ENCODE measurements at regions not wholly inside any gene's neighbourhood (a gene's known extent, or its start where the extent isn't known, plus 50 kb on each side); places are given as distances from the start of the nearest gene placed in this dataset.

DNA sequence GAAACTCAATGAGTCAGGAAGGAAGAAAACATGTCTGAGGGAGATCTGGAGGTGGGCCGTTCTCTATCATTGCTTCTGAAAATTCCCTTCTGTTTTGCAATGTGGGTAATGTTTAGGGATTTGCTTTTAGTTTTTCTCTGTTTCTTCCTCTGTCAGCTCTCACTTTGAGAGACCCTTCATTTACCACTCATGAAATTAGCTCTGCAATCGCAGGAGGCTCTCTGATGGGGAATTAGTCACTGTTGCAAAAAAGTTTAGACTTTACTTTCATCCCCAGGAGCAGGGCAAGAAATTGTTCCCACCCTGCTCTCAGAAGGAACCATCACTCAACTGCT, 80.0 kb upstream of the MAP4K3 start:
- no peak for DNase-seq (ENCODE audit: low spot score in 2 of 2)
- Histone ChIP-seq H3K27ac (peak overlapping the region; percentile 4 to 66), H3K36me3 (no peaks in the 10 kb centered on the region), H3K9me3 (no peaks in the 10 kb centered on the region), H3K4me3 (no peak overlapping the region), H3K27me3 (no peaks in the 10 kb centered on the region), H3K4me1 (peaks cover 3 to 29% of the 10 kb centered on the region in 2 donors)
- intact Hi-C loops (cut with DNase I), result no loop called here
- TF ChIP-seq, protein P1, sequence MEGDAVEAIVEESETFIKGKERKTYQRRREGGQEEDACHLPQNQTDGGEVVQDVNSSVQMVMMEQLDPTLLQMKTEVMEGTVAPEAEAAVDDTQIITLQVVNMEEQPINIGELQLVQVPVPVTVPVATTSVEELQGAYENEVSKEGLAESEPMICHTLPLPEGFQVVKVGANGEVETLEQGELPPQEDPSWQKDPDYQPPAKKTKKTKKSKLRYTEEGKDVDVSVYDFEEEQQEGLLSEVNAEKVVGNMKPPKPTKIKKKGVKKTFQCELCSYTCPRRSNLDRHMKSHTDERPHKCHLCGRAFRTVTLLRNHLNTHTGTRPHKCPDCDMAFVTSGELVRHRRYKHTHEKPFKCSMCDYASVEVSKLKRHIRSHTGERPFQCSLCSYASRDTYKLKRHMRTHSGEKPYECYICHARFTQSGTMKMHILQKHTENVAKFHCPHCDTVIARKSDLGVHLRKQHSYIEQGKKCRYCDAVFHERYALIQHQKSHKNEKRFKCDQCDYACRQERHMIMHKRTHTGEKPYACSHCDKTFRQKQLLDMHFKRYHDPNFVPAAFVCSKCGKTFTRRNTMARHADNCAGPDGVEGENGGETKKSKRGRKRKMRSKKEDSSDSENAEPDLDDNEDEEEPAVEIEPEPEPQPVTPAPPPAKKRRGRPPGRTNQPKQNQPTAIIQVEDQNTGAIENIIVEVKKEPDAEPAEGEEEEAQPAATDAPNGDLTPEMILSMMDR (IDR thresholded peaks at IDR 0.05), result no peak

DNA sequence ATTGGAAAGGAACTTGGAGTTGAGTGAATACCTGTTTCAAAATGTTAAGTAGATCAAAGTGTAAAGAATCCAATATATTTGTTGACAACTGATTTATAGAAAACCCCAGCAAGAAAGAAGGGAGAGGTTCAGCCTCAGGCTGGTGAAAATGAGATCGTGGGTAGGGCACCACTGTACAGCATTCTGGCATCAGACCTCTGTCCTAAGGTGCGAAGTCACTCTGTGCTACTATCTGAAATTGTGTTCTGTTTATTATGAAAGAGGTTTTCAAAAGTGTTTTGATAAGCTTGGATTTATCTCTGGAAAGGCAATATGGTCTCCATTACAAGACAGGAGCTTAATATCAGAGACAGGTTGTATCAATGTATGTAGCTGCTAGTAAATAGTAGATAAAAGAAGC, 80.5 kb upstream of the MAP4K3 start:
- peaks cover 0 to 25% of the 10 kb centered on the region in 2 donors for H3K4me1 ChIP-seq
- TF ChIP-seq, protein P1 (IDR thresholded peaks at IDR 0.05), result no peak
- H3K4me3 ChIP-seq, result no peak overlapping the region
- intact Hi-C loops (cut with DNase I), result no loop called here
- H3K9me3 ChIP-seq, result no peaks in the 10 kb centered on the region
- no peak for DNase-seq (ENCODE audit: low spot score in 2 of 2)
- no peaks in the 10 kb centered on the region for H3K36me3 ChIP-seq
- H3K27ac ChIP-seq, result peak overlapping the region; percentile 4 to 66
- H3K27me3 ChIP-seq, result no peaks in the 10 kb centered on the region

DNA sequence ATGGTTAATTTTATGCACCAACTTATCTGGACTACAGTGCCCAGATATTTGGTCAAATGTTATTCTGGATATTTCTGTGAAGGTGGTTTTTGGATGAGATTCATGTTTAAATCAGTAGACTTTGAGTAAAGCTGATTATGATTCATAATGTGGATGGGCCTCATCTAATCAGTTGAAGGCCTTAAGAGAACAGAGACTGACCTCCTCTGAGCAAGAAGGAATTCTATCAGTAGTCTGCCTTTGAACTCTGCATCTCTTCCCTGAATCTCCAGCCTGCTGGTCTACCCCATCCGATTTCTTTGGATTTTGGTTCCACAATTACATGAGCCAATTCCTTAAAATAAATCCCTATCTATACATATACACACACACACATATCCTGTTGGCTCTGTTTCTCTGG, 82.8 kb upstream of the MAP4K3 start:
- intact Hi-C loops (cut with DNase I), result no loop called here
- TF ChIP-seq, protein P1 (IDR thresholded peaks at IDR 0.05), result no peak
- Histone ChIP-seq H3K9me3 (no peaks in the 10 kb centered on the region), H3K4me1 (peaks cover 0 to 30% of the 10 kb centered on the region in 2 donors), H3K36me3 (no peaks in the 10 kb centered on the region), H3K4me3 (no peak overlapping the region), H3K27ac (no peak overlapping the region), H3K27me3 (no peaks in the 10 kb centered on the region)
- no peak for DNase-seq (ENCODE audit: low spot score in 2 of 2)

DNA sequence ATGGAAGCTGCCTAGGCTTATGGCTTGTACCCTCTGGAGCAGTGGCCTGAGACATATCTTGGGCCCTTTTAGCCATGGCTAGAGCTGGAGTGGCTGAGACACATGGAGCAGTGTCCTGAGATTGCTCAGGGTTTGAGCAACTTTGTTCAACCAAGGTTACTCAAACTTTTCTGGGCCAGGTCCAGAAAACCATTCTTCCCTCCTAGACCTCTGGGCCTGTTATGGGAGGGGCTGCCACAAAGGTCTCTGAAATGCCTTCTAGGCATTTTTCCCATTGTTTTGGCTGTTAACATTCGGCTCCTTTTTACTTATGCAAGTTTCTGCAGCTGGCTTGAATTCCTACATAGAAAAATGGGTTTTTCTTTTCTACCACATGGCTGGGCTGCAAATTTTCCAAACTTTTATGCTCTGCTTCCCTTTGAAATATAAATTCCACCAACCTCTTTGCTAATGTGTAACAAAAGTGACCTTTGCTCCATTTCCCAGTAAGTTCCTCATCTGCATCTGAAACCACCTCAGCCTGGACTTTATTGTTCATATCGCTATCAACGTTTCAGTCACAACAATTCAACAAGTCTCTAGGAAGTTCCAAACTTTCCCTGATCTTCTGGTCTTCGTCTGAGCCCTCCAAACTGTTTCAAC, 84.9 kb upstream of the MAP4K3 start:
- intact Hi-C loops (cut with DNase I), result no loop called here
- TF ChIP-seq, protein P1 (IDR thresholded peaks at IDR 0.05), result no peak
- Histone ChIP-seq H3K27me3 (no peaks in the 10 kb centered on the region), H3K4me3 (no peak overlapping the region), H3K4me1 (peaks cover 0 to 29% of the 10 kb centered on the region in 2 donors), H3K27ac (no peak overlapping the region), H3K9me3 (no peaks in the 10 kb centered on the region), H3K36me3 (no peaks in the 10 kb centered on the region)
- no peak for DNase-seq (ENCODE audit: low spot score in 2 of 2)

DNA sequence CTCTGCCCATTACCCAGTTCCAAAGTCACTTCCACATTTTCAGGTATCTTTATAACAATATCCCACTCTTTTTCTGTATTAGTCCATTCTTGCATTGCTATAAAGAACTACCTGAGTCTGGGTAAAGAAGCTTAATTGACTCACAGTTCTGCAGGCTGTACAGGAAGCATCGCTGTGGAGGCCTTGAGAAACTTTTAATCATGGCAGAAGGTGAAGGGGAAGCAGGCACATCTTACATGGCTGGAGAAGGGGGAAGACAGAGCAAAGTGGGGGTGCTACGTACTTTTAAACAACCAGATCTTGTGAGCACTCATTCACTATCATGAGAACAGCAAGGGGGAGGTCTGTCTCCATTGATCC, 85.4 kb upstream of the MAP4K3 start:
- no peaks in the 10 kb centered on the region for H3K36me3 ChIP-seq
- peaks cover 0 to 24% of the 10 kb centered on the region in 2 donors for H3K4me1 ChIP-seq
- no peaks in the 10 kb centered on the region for H3K27me3 ChIP-seq
- no peak overlapping the region for H3K27ac ChIP-seq
- no peaks in the 10 kb centered on the region for H3K9me3 ChIP-seq
- intact Hi-C loops (cut with DNase I), result no loop called here
- DNase-seq (ENCODE audit: low spot score in 2 of 2), result no peak
- H3K4me3 ChIP-seq, result no peak overlapping the region
- TF ChIP-seq, protein P1 (IDR thresholded peaks at IDR 0.05), result no peak

Measured in ascending aorta (tissue), 2 donors.